SU-DHL-6 (cell line): ENCODE measurements at regions not wholly inside any gene's neighbourhood (a gene's known extent, or its start where the extent isn't known, plus 50 kb on each side); places are given as distances from the start of the nearest gene placed in this dataset.
A peak's percentile ranks its signal among the peaks of the same experiment; 100 is the strongest.

Experiments
- H2AFZ ChIP-seq: fragments of 200-600 bp; sonication (generic); 2 replicates; pipeline ENCODE4 v1.6.1; 2014; ENCODE audit warnings: low read depth, mild to moderate bottlenecking, moderate library complexity, mixed read lengths, antibody characterized with exemption, low read length; ENCODE audit not compliant: severe bottlenecking
- H3F3A ChIP-seq: fragments of 200-600 bp; shearing (Covaris generic); 2 replicates; pipeline ENCODE4 v1.6.0; 2016; ENCODE audit warnings: antibody characterized with exemption, mild to moderate bottlenecking; ENCODE audit not compliant: insufficient read depth
- H3K27ac ChIP-seq: fragments of 200-600 bp; sonication (generic); 2 replicates; pipeline ENCODE4 v1.5.1; 2016; ENCODE audit warnings: low read depth, mild to moderate bottlenecking, low read length, moderate library complexity, mixed read lengths
- H3K27me3 ChIP-seq: fragments of 200-600 bp; sonication (generic), shearing (Covaris generic); 2 replicates; pipeline ENCODE4 v1.6.0; 2014; ENCODE audit warnings: mild to moderate bottlenecking, low read length
- H3K36me3 ChIP-seq: fragments of 200-600 bp; sonication (generic); 2 replicates; pipeline ENCODE4 v1.6.1; 2014; ENCODE audit warnings: mild to moderate bottlenecking, low read length, mixed read lengths
- H3K4me2 ChIP-seq: fragments of 300-600, 200-600 bp; shearing (Covaris generic), sonication (generic); 2 replicates; pipeline ENCODE4 v1.6.0; 2014; ENCODE audit warnings: low read length, low read depth, mild to moderate bottlenecking; ENCODE audit not compliant: poor library complexity, severe bottlenecking
- H3K4me3 ChIP-seq: fragments of 200-600 bp; sonication (generic); 2 replicates; pipeline ENCODE4 v1.5.1; 2014; ENCODE audit warnings: antibody characterized with exemption, low read length, mild to moderate bottlenecking, mixed read lengths; ENCODE audit not compliant: insufficient read depth, poor library complexity, severe bottlenecking
- H3K79me2 ChIP-seq: fragments of 200-600 bp; sonication (generic); 2 replicates; pipeline ENCODE4 v1.6.1; 2014; ENCODE audit warnings: mild to moderate bottlenecking, low read length, moderate library complexity; ENCODE audit not compliant: insufficient read depth
- H3K9ac ChIP-seq: fragments of 200-600 bp; sonication (generic); 2 replicates; pipeline ENCODE4 v1.7.0; 2014; ENCODE audit warnings: mild to moderate bottlenecking, low read length
- H3K9me2 ChIP-seq: fragments of 200-600 bp; sonication (generic); replicated peaks from 2 replicates; pipeline ENCODE4 v1.6.1; 2014; ENCODE audit warnings: low read length; ENCODE audit not compliant: insufficient read depth
- H3K9me3 ChIP-seq: fragments of 200-600 bp; sonication (generic); 2 replicates; pipeline ENCODE4 v1.6.1; 2014; ENCODE audit warnings: low read length, mixed read lengths; ENCODE audit not compliant: insufficient read depth
- H4K20me1 ChIP-seq: fragments of 200-600 bp; sonication (generic); 2 replicates; pipeline ENCODE4 v1.6.1; 2014; ENCODE audit warnings: low read depth, mild to moderate bottlenecking, antibody characterized with exemption, low read length, moderate library complexity, mixed read lengths
- CTCF ChIP-seq: fragments of 200-600 bp; sonication (generic); IDR thresholded peaks from one replicate; pipeline ENCODE4 v1.5.1; 2017; ENCODE audit warnings: antibody characterized with exemption, mild to moderate bottlenecking, low read length, moderate library complexity; ENCODE audit not compliant: insufficient read depth, poor library complexity, severe bottlenecking
- EZH2phosphoT487 ChIP-seq: fragments of 200-600 bp; sonication (generic), shearing (Covaris generic); conservative IDR thresholded peaks from 2 replicates; pipeline ENCODE4 v1.6.1; 2018; ENCODE audit warnings: mild to moderate bottlenecking, antibody characterized with exemption, low read length, moderate library complexity, mixed read lengths

DNA sequence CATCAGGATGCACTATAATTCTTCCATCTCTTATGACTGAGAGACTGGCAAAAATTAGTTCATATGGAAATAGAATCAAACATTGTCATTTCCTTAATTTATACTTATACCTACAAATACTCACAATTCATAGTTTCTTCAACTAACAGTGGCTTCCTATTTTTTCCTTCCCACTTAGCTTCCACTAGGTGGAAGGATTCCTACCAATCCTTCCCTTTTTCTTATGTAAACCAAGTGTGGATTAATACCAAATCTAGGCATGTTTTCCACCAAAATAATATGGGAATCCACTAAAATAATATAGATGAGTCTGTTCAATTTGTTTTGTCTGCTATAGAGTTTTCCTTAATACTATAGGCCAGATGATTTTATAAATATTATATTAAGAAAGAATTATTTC, 1537.1 kb downstream of the PLA2G4A start:
- Histone ChIP-seq H2AFZ (no peak overlapping the region), H3K9me2 (no peaks in the 10 kb centered on the region), H3K4me2 (no peak overlapping the region), H3K36me3 (no peaks in the 10 kb centered on the region), H4K20me1 (no peaks in the 10 kb centered on the region), H3K79me2 (no peaks in the 10 kb centered on the region), H3F3A (no peaks in the 10 kb centered on the region), H3K27me3 (no peaks in the 10 kb centered on the region), H3K4me3 (no peak overlapping the region), H3K9me3 (no peaks in the 10 kb centered on the region), H3K27ac (no peak overlapping the region), H3K9ac (no peak overlapping the region)
- TF ChIP-seq EZH2phosphoT487: no peak
- no peak for TF ChIP-seq CTCF

DNA sequence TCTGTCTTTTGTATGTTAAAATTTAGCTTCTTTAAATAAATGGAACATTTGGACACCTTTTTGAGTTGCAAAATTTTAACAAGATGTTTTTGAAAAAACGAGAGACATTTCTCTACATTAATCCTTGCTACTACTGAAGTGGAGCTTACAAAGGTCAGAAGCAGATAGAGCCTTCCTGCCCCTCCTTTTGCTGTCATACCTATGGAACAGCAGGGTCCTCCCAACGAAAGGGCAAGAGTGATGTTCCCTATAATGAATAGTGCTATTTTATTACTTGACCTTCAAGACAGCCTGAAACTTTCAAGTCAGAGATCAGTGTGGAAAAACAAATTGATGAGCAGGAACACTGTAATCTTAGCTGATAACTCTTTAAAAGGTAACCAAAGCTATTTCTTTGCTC, 1538.9 kb downstream of the PLA2G4A start:
- no peak overlapping the region for H3K9ac ChIP-seq
- H3F3A ChIP-seq: no peaks in the 10 kb centered on the region
- H2AFZ ChIP-seq: peak overlapping the region; percentile 17
- H3K27me3 ChIP-seq: no peaks in the 10 kb centered on the region
- H3K27ac ChIP-seq: no peak overlapping the region
- H3K4me2 ChIP-seq: no peak overlapping the region
- TF ChIP-seq EZH2phosphoT487 (no peak), CTCF (no peak)
- no peak overlapping the region for H3K4me3 ChIP-seq
- no peaks in the 10 kb centered on the region for H4K20me1 ChIP-seq
- H3K9me2 ChIP-seq: no peaks in the 10 kb centered on the region
- H3K36me3 ChIP-seq: no peaks in the 10 kb centered on the region
- H3K9me3 ChIP-seq: no peaks in the 10 kb centered on the region
- no peaks in the 10 kb centered on the region for H3K79me2 ChIP-seq

DNA sequence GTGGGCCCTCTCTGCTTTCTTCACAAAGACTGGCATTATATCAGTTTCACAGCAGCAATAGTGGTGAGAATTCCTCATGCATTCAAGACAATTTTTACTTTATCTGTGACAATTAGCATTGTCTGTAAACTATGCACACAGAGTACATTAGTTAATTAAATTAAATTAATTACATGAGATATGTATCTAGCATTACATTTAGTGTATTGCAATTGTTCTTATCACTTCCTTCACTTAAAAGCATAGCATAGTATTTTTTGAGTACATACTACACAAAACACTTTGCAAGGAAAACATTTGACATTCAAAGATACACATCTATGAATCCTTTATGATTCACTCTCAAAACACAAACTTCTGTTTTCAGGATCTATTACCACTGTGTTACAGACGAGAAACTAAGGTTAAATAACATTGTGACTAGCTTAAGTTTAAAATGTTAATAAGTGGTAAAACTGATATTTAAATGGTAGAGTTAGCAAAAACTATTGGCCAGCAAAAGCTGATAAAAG, 1542.6 kb downstream of the PLA2G4A start:
- no peak overlapping the region for H3K9ac ChIP-seq
- no peaks in the 10 kb centered on the region for H3K9me3 ChIP-seq
- TF ChIP-seq EZH2phosphoT487 (no peak), CTCF (no peak)
- no peaks in the 10 kb centered on the region for H4K20me1 ChIP-seq
- H3K79me2 ChIP-seq: no peaks in the 10 kb centered on the region
- no peaks in the 10 kb centered on the region for H3K9me2 ChIP-seq
- no peak overlapping the region for H3K4me2 ChIP-seq
- no peaks in the 10 kb centered on the region for H3F3A ChIP-seq
- no peak overlapping the region for H3K27ac ChIP-seq
- no peak overlapping the region for H2AFZ ChIP-seq
- H3K36me3 ChIP-seq: no peaks in the 10 kb centered on the region
- no peaks in the 10 kb centered on the region for H3K27me3 ChIP-seq
- H3K4me3 ChIP-seq: no peak overlapping the region
